GM13977 (cell line): ENCODE measurements at regions not wholly inside any gene's neighbourhood (a gene's known extent, or its start where the extent isn't known, plus 50 kb on each side); places are given as distances from the start of the nearest gene placed in this dataset.
"Not testable (repeated sequence)": the region's sequence is repeated elsewhere in the genome, so short reads cannot be mapped to it uniquely, and the experiment has no call there.

Experiments used
- DNase-seq: peaks from one replicate; pipeline ENCODE4 v3.0.0; 2012; ENCODE audit warnings: low spot score
- CTCF ChIP-seq: IDR thresholded peaks from 2 replicates; pipeline ENCODE4 v1.5.1; 2012; ENCODE audit warnings: mild to moderate bottlenecking, control low read depth; ENCODE audit not compliant: insufficient read depth; ENCODE audit errors: extremely low read depth, missing control alignments
- in situ Hi-C: fragments of 300-500 bp; cut with MboI; formaldehyde crosslinking; loops from one replicate; pipeline ENCODE4 v1.12.0; 2022; ENCODE audit warnings: low sequenced_read_pairs, low pct_unique_long_range_greater_than_20kb, mixed read lengths, inconsistent platforms; ENCODE audit not compliant: unreplicated experiment

GRCh38 chr6:134753001-134753400, 196.9 kb downstream of the ALDH8A1 start:
- DNase-seq = no peak
- in situ Hi-C loops = no loop called here
- no peak for TF ChIP-seq CTCF

- no peak for TF ChIP-seq CTCF
- in situ Hi-C loops = no loop called here
- DNase-seq = no peak
Observed at GRCh38 chr6:134752445-134752844, 197.5 kb downstream of the ALDH8A1 start.

GRCh38 chr6:134750669-134751068, 199.2 kb downstream of the ALDH8A1 start:
- no peak for TF ChIP-seq CTCF
- in situ Hi-C loops = no loop called here
- DNase-seq = no peak

- TF ChIP-seq CTCF = no peak
- in situ Hi-C loops = no loop called here
- no peak for DNase-seq
Observed at GRCh38 chr6:134748484-134748883, 201.4 kb downstream of the ALDH8A1 start.

- in situ Hi-C loops, DNase-seq: not testable (repeated sequence)
Observed at GRCh38 chr6:134747197-134747596, 202.7 kb downstream of the ALDH8A1 start.

GRCh38 chr6:134746140-134746539, 203.8 kb downstream of the ALDH8A1 start:
- in situ Hi-C loops = no loop called here
- TF ChIP-seq CTCF = no peak
- no peak for DNase-seq

- in situ Hi-C loops, DNase-seq: not testable (repeated sequence)
Observed at GRCh38 chr6:134745192-134745591, 204.7 kb downstream of the ALDH8A1 start.

GRCh38 chr6:134744301-134744700, 205.6 kb downstream of the ALDH8A1 start:
- in situ Hi-C loops = no loop called here
- no peak for DNase-seq
- TF ChIP-seq CTCF = no peak
